GM10847 (cell line): ENCODE measurements at regions not wholly inside any gene's neighbourhood (a gene's known extent, or its start where the extent isn't known, plus 50 kb on each side); places are given as distances from the start of the nearest gene placed in this dataset.

Experiments used
- POLR2A ChIP-seq: IDR thresholded peaks from 2 replicates; pipeline ENCODE4 v1.6.1; 2011; ENCODE audit not compliant: insufficient read length; ENCODE audit errors: extremely low read depth

DNA sequence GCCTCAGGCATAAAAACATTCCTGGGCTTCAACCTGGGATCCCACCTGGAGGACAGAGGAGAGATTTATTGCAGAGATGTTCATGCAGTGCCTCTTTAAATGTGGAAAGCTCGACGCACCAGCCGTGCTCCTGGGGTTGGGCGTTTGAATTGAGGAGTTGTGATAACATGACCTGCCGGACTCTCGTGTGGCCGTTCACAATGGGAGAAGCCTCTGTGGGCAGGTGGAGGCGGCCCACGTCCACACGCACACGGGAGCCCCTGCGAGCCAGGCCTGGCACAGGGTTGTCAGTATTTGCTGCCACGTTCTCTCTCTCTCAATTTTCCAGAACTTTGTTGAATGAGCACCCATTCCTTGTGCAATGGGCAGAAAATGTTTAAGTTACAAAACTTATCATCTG is 58.3 kb upstream of the PPARA start:
- no peak for TF ChIP-seq POLR2A

GRCh38 chr22:46092670-46093410 is 57.5 kb upstream of the PPARA start:
- no peak for TF ChIP-seq POLR2A

- TF ChIP-seq POLR2A = no peak
Observed at GRCh38 chr22:46093796-46094195, 56.5 kb upstream of the PPARA start.

- no peak for TF ChIP-seq POLR2A
Observed at GRCh38 chr22:46094676-46095075, 55.6 kb upstream of the PPARA start.

DNA sequence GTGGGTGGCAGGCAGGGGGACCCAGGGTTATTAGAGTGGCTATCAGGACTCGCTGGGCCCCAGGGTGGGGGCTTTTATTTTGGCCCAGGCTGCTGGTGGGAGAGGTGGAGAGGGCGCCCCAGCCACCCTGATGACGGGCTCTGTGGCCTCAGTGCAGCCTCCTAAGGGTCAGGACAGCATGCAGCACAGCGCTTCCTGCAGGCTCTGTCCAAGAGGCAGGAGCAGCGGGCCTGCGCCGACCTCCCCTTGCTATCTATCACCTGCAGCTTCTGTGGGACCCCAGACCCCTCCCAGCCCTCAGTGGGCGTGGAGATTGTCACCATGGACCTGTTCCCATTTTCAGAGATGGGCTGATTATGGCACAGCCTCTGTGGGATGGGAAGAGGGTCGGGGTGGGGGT is 54.3 kb upstream of the PPARA start:
- TF ChIP-seq POLR2A = no peak

DNA sequence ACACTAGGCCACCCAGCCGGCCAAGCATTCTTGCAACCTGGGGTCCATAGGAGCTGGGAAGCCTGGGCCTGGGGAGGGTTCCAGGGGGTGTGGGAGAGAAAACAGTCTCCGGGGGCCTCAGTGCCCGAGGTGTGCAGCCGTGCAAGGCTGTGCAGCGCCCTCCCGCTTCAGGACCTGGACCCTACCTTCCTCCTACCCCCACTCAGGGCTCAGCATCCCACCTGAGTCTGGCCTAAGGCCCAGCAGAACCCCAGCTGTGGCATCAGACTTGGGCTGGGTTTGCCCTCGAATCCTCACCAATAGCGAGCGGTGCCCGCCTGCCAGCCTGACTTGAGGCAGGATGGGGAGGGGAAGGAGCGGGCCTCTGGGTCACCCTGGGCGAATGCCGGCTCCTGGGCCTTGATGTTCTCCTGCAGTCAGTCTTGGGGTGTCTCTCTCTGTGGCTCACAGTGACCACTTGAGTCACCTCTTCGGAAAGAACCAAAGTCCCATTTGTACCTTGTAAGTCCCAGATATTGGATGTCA is 53.6 kb upstream of the PPARA start:
- no peak for TF ChIP-seq POLR2A

GRCh38 chr22:46097268-46097900 is 52.9 kb upstream of the PPARA start:
- no peak for TF ChIP-seq POLR2A

- TF ChIP-seq POLR2A = no peak
Observed at GRCh38 chr22:46098525-46099475, 51.5 kb upstream of the PPARA start.

GRCh38 chr22:46099740-46100139 is 50.6 kb upstream of the PPARA start:
- no peak for TF ChIP-seq POLR2A

- TF ChIP-seq POLR2A = no peak
Observed at GRCh38 chr22:46100401-46101105, 49.8 kb upstream of the PPARA start.
